NCI-H510A treated with DMSO at 0.1 percent for 48 hours (cell line): ENCODE measurements at regions not wholly inside any gene's neighbourhood (a gene's known extent, or its start where the extent isn't known, plus 50 kb on each side); places are given as distances from the start of the nearest gene placed in this dataset.

Experiments
- DNase-seq: peaks from one replicate; lab custom pipeline; 2025; lab: John Stamatoyannopoulos, UW

GRCh38 chr11:134647066-134647743 lies 235.2 kb upstream of the B3GAT1 start:
- no peak for DNase-seq

GRCh38 chr11:134646561-134646960 lies 234.5 kb upstream of the B3GAT1 start:
- no peak for DNase-seq

GRCh38 chr11:134645576-134645975 lies 233.5 kb upstream of the B3GAT1 start:
- no peak for DNase-seq

DNA sequence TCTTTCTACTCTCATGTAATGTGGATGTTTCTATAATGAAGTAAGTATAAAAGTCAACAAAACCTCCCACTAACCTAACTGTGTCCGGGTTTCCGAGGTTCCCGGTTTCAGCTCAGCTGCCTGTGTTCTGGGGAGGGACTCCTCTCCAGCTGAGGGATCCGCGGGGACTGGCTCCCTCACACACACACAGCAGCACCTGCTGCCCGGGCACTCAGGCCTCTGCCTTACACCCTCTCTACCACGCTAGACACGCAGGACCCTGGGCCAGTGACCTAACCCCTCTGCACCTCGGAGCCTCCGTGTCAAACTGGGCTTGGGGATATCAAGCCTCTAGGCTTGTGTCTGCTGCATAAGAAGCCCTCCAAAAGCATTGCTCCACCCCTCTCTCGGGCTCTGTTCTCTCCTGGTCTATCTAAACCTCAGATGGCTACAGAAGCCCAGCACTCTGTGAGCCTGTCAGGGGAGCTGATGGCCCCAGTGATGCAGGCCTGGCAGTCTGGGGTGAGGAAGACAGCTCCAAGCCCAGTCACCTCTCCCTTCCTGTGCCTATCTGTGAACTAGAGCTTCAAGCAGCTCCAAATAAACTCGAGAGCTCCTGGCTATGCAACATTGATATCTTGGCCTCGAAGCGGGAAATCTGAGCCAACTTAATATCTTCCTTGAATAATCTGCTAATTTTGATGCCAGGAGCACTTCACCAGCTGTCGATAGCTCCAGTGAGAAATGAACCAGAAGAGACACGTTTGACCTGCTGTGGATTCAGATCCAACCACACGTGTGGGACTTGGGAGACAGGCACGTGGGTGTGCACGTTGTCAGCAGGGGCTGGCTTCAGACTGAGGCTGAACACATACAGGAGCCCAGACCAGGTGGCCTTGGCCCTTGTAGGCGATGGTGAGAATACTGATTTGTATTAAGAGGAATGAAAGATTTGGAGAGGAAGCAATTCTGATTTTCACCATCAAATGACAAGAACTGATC lies 232.7 kb upstream of the B3GAT1 start:
- no peak for DNase-seq

DNA sequence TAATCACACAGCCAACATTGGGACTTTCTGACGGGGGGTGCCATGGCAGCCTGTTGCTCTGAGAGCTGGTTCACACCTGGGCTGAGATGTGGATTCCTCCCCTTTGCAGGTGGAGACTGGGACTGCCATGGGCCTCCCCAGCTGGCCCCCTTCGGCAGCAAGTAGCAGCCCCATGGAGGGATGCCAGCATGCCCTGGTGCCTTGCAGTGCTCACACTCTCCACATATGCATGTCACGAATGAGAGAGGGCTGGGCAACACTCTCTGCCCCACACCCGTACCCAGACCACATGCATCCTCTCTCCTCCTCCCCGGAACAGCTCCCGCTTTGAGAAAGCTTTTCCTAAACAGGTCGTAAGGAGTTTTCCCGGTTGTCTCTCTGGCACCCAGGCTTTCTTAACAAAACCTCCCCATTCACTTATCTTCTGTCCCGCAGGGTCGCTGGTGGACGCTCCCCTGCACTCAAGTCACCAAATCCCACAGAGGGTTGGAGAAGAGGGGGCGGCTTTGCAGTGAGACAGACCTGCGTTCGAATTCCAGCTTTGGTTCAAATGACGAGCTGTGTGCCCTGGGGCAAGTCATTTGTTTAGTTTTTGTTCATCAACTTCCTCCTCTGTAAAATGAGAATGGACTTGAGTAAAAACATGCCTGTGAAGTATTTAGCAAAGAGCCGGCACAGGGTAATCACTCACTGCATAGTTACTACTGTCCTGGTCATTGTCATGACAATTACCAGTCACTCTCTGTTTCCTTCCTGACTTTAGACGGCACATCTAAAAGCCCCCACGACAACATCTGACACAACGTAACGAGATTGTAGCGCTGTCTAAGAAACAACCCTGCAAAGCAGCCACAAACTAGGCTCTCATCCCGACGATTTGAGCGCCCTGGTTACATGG lies 231.3 kb upstream of the B3GAT1 start:
- no peak for DNase-seq

- no peak for DNase-seq
Measured at GRCh38 chr11:134642206-134642605, 230.2 kb upstream of the B3GAT1 start.

DNA sequence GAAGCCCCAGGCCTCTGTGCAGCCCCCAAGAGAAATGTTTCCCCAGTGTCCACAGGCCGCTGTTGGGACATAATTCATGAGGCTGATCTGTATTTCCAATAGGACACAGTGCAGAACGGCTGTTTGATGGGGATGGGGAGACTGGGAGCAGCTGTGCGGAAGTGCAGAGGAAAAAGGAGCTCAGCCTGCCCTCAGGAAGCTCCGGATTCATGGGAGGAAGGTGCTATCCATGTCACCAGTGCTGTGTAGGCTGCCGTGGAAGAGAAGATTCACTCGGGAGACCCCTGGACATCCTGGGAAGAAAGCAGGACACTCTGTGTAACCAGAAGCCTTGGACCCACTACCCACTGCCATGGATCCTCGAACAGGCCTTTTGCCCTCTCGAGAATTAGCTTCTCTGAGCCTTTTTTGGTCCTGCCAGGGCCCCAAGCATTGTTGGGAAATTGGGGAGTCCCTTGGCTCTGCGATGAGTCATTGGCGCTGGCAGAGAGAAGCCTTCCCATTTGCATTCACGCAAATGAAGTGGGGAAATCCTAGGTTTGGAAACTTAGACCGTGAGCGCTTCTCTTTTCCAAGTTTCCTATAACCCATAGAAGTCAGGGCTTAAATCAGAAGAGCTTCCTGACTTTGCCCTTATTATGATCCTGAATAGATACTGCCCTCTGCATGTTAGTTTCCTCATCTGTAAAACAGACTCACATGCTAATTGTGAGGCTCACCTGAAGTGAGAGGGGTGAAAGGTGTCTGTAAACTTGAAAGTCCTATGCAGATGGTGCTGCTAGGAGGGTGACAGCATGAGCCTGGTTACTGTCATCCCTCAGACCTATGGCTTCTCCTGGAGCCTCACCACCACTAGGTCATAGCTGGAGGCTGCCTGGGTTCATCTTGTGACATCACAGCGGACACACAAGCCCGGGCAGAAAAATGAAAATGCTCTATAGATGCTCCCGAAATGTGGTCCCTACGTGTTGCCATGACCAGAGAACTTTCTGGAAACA lies 229.2 kb upstream of the B3GAT1 start:
- no peak for DNase-seq

DNA sequence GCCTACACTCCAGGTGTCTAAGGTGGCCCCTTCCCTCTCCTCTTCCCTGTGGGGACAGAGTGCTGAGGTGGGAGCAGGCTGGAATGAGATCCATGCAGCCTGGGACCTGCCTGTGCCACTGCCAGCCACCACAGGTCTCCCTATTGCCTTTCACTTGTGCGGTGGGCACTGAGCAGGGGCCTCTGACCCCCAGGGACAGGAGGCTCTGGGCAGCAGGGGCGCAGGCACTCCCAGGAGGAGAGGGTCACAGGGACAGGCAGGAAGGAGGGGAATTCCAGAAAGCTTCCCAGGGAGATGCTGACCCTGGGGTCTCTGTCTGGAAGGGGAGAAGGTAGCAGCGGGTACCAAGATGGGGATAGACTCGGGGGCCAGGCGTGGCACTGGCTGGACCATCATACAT lies 228.5 kb upstream of the B3GAT1 start:
- DNase-seq, result no peak

DNA sequence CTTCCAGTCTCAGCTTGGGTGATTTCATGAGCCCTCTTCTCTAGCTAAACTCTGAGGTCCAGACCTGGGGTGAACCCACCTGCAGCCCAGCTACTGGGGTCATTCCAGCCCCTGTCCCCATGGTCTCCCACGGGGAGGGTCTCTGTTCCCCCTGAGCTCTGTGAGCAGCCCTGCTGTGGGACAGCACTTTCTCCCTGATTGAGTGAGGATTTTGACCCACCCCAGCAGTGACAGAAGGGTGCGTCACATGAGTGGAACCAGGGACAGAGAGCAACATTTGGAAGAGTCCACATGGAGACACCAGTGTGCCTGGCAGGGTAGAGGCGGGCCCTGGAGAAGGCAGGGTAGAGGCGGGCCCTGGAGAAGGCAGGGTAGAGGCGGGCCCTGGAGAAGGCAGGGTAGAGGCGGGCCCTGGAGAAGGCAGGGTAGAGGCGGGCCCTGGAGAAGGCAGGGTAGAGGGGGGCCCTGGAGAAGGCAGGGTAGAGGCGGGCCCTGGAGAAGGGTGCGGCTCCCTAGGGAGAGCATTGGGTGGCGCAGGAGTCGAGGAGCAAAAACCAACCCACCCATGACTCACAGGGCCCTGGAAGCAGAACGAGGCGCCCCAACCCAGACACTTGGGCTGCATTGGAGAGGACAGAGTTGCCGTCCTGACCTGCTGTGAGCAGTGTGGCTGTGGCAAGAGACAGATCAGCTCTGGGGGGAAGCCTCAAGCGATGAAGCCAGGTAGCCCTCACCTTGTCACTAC lies 227.7 kb upstream of the B3GAT1 start:
- DNase-seq, result no peak

DNA sequence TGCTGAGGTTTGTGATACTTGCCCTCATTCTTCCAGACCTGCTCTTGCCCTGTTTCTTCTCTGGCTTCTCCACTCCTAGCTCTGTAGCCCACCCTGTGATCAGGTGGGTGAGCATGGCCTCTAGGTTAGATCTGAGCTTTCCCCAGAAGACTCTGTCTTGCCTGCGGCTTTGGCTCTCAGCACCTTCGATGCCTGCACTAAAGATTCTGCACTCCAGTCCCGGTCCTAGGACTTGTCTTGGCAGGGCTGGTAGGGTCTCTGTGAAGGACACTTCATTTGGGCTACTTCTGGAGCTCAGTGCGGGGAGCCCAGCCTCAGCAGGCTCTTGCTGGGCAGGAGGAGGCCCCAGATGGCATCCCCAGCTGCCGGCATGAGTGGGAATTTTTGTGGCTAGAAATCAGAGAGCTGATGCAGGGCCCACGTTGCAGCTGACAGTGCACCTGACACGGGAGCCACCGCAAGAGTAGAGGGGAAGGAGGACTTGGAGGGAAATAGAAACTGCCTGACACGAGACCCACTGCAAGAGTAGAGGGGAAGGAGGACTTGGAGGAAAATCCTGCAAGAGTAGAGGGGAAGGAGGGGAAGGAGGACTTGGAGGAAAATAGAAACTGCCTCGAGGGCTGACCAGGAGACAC lies 226.9 kb upstream of the B3GAT1 start:
- no peak for DNase-seq

DNA sequence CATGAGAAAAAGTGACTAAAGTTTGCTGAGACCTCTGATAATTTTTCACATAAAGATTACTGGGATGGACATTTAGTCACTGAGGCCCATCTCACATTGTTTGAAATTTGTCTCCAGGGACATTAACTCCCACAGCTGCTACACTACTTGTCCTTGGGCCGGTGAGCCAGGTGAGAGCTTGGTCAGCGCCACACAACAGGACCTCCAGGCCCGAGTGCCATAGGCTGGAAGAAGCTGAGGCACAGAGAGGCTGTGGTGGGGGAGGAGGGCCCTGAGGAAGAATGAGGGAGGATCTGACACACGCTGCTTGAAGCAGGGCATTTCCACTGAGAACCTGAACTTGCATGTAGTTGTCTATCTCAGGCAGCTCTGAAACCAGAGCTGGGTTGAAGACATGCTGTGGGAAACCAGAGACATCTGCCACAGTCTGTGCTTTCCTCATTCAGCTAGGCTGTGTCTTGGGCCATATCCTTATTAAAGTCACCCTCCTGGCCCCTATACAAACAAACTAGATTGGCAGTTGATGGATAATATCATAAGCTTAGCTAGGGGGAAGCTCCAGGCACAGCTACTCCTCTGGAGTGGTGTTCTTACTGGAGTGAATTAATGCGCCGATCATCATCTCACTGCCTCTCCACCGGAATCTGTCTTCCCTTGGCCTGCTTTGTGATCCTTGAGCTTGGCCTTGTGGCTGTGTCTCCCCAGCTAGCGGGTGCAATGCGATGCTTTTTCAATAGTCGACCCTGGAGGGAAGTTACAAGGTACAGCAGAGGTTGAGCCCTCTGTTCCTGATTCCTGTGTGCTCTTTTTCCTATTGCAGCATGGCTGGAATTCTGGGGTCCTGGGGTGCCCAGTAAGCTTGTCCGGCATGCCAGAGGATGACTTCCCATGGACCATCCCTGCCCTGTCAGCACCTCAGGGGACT lies 225.3 kb upstream of the B3GAT1 start:
- DNase-seq, result no peak

- no peak for DNase-seq
Measured at GRCh38 chr11:134636071-134636470, 224.0 kb upstream of the B3GAT1 start.

DNA sequence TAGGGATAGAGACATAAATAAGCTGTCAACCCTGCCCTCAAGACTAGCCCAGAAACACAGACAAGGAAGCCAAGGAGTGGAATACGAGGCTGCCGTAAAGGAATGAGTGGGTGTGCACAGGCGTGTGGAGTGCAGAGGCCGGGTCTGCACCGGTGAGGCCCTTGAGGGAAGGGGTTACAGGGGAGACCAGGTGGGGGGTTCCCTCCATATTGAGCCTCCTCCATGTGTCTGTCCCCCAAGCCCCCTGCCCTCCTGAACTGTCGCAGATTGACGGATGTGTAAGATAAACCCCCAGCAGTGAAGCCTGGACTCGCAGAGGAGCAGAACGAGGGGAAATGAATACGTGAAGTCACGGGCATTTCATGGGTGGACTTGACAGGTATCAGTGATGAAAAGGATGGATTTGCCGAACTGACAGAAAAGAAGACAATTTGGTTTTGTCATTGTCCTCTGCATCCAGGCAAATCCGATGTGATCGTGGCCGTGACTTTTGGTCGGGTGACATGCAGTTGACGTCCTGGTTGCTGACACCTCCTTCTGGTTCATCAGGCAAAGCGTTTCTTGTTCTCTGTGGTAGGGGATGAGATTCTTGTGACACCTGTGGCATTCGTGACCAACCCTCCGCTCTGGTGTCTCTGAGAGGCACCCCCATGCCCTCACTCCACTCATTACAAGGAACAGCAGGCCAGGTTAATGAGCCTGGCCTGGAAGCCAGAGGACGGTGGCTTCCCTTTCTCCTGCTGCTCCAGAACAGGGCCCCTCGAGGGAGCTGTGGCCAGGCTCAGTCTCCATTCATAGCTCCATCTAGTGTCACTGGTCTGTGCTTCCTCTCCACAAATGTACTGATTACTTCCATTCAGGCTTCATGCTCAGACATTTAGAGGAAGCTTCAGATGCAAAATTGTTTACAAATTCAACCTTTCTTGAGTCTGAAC lies 223.1 kb upstream of the B3GAT1 start:
- no peak for DNase-seq

GRCh38 chr11:134633276-134633675 lies 221.2 kb upstream of the B3GAT1 start:
- DNase-seq, result no peak

DNA sequence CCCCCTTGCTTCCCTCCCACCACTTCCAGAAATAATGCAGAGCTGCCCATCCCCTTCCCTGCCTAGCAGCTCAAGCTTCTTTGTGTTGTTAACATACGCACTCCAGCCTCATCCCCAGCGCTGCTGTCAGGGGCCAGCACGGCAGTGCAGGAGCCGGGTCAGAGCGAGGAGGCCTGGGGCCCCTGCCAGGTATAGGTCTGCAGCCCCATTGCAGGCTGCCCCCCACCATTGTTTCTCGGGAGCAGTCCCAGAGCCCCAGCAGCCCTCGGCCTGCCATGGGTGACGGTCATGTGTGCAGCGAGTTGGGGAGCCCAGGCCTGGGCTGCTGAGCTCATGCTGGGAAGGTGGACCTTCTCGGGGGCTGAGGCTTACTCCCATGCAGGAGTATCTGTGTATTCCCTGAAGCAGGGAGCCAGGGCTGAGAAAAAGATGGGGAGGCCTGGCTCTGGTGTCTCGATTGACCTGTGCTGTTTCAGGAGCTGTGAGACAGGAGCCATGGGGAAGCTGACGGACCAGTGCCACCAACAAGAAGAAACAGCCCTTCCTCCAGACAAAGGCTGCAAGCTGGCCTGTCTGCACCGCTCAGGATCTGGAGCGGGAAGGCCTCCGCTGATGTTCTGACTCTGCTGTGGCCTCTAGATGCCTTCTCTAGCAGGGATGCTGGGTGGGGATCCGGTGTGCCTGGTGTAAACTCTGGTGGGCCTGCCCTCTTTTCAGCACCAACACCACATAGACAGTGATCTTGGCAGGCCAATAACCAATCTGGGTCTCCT lies 220.5 kb upstream of the B3GAT1 start:
- DNase-seq, result no peak

- no peak for DNase-seq
Measured at GRCh38 chr11:134630861-134631260, 218.8 kb upstream of the B3GAT1 start.

- DNase-seq, result no peak
Measured at GRCh38 chr11:134628426-134628825, 216.4 kb upstream of the B3GAT1 start.
